ENCODE measurements at regions not wholly inside any gene's neighbourhood (a gene's known extent, or its start where the extent isn't known, plus 50 kb on each side); places are given as distances from the start of the nearest gene placed in this dataset.
"Not testable (repeated sequence)": the region's sequence is repeated elsewhere in the genome, so short reads cannot be mapped to it uniquely, and the experiment has no call there.

GRCh38 chrY:6747210-6747609, 163.3 kb upstream of the TBL1Y start:
- not testable (repeated sequence) for TF ChIP-seq CTCF (IDR thresholded peaks at IDR 0.05; ENCODE audit: low read depth, low read length, poor library complexity, severe bottlenecking); EZH2phosphoT487 (IDR thresholded peaks at IDR 0.05; ENCODE audit: borderline replicate concordance, low read length)

Measured in DOHH2 (cell line).